K562 (cell line): ENCODE measurements at regions not wholly inside any gene's neighbourhood (a gene's known extent, or its start where the extent isn't known, plus 50 kb on each side); places are given as distances from the start of the nearest gene placed in this dataset.

ENCODE experiments used
- ATF2 ChIP-seq: sonication (generic); formaldehyde crosslinking; IDR thresholded peaks from 2 replicates; pipeline ENCODE4 v1.8.1; 2022; ENCODE audit warnings: missing genetic modification reagents
- BRF2 ChIP-seq: IDR thresholded peaks from 3 replicates; pipeline ENCODE4 v1.6.1; 2011; ENCODE audit warnings: borderline replicate concordance, mild to moderate bottlenecking; ENCODE audit not compliant: insufficient read length, insufficient read depth
- CEBPB ChIP-seq: fragments of 450-650 bp; IDR thresholded peaks from 2 replicates; pipeline ENCODE4 v1.6.1; 2016; ENCODE audit warnings: missing genetic modification characterization, missing compliant biosample characterization
- CTCF ChIP-seq, 3 experiments: IDR thresholded peaks in 2 of 3; conservative IDR thresholded peaks in 1 of 3; 2 replicates each; pipeline ENCODE4 v1.5.1; 2011 to 2012; ENCODE audit warnings: low read length in 3 of 3, mild to moderate bottlenecking in 3 of 3, control low read depth in 2 of 3, improper control_type of control experiment in 1 of 3, inconsistent platforms in 1 of 3, low read depth in 1 of 3, mixed read lengths in 1 of 3, moderate library complexity in 1 of 3; ENCODE audit not compliant: insufficient read depth in 2 of 3
- SAFB ChIP-seq: fragments of 200-400 bp; formaldehyde crosslinking; IDR thresholded peaks from 2 replicates; pipeline ENCODE4 v1.6.1; 2017; ENCODE audit warnings: low read depth, low read length, borderline replicate concordance
- TFAP4 ChIP-seq: sonication (generic); formaldehyde crosslinking; IDR thresholded peaks from 2 replicates; pipeline ENCODE4 v1.8.0; 2022; ENCODE audit warnings: missing genetic modification reagents, mild to moderate bottlenecking, moderate library complexity, borderline replicate concordance
- ZNF347 ChIP-seq: fragments of 450-650 bp; formaldehyde crosslinking; IDR thresholded peaks from 2 replicates; pipeline ENCODE4 v1.4.0; 2020; ENCODE audit warnings: low read depth, mild to moderate bottlenecking, moderate library complexity
- ZNF830 ChIP-seq: fragments of 250-450 bp; sonication (Bioruptor Pico); IDR thresholded peaks from 2 replicates; pipeline ENCODE4 v1.5.0; 2021; ENCODE audit warnings: mild to moderate bottlenecking

GRCh38 chr14:81684696-81685095 lies 151.0 kb upstream of the SEL1L start:
- TF ChIP-seq SAFB (no peak), TFAP4 (CRISPR knock-in tag) (no peak), ZNF830 (CRISPR knock-in tag) (no peak), BRF2 (no peak), CTCF (IDR thresholded peaks at IDR 0.05 in 2 of 3, conservative IDR thresholded peaks at IDR 0.05 in 1 of 3; ENCODE audit: insufficient read depth in 2 of 3, low read depth in 1 of 3, low read length in 3 of 3) (no peak), CEBPB (tag) (no peak), ATF2 (CRISPR knock-in tag) (no peak), ZNF347 (no peak)
